H1 (cell line): ENCODE measurements at regions not wholly inside any gene's neighbourhood (a gene's known extent, or its start where the extent isn't known, plus 50 kb on each side); places are given as distances from the start of the nearest gene placed in this dataset.

Experiments used
- CTCF ChIA-PET: fragments of 300-600 bp; sonication (Branson Sonifier 250); formaldehyde crosslinking; loops from one replicate; lab custom pipeline; 2021; ENCODE audit not compliant: partially characterized antibody; lab: Charles Lee
- POLR2A ChIA-PET: fragments of 300-600 bp; sonication (Branson Sonifier 250); formaldehyde crosslinking; loops from one replicate; lab custom pipeline; 2021; ENCODE audit warnings: inconsistent platforms; ENCODE audit not compliant: partially characterized antibody; lab: Charles Lee
- DNase-seq, 2 experiments: peaks; one replicate each; pipeline versions ENCODE4 v3.0.0 to v3.0.0-alpha.2; 2010 to 2022; ENCODE audit warnings: low spot score in 2 of 2, low read depth in 1 of 2, mixed read lengths in 1 of 2
- FAIRE-seq: peaks from 2 replicates; lab custom pipeline; 2011; peaks lifted over from hg19 to GRCh38; lab: Jason Lieb, UNC
- H2AFZ ChIP-seq: 2 replicates; pipeline ENCODE4 v1.8.1; 2012; ENCODE audit warnings: low read length, inconsistent platforms
- H2AK5ac ChIP-seq: 2 replicates; pipeline ENCODE4 v1.6.1; 2013; ENCODE audit warnings: low read depth, low read length
- H2BK120ac ChIP-seq: replicated peaks from 2 replicates; pipeline ENCODE3; 2013; ENCODE audit warnings: low read depth, low read length, inconsistent platforms
- H2BK12ac ChIP-seq: 2 replicates; pipeline ENCODE4 v1.6.1; 2013; ENCODE audit warnings: low read depth, low read length
- H2BK15ac ChIP-seq: 2 replicates; pipeline ENCODE4 v1.6.1; 2013; ENCODE audit warnings: low read length
- H2BK20ac ChIP-seq: 2 replicates; pipeline ENCODE4 v1.6.1; 2013; ENCODE audit warnings: low read length
- H2BK5ac ChIP-seq: 2 replicates; pipeline ENCODE4 v1.6.1; 2013; ENCODE audit warnings: low read depth, low read length
- H3K14ac ChIP-seq: 2 replicates; pipeline ENCODE4 v1.6.1; 2013; ENCODE audit warnings: inconsistent platforms; ENCODE audit not compliant: insufficient read length
- H3K18ac ChIP-seq: 2 replicates; pipeline ENCODE4 v1.6.1; 2013; ENCODE audit warnings: low read length; ENCODE audit errors: extremely low read depth
- H3K23ac ChIP-seq: 2 replicates; pipeline ENCODE4 v1.6.1; 2013; ENCODE audit warnings: inconsistent platforms; ENCODE audit not compliant: insufficient read length
- H3K23me2 ChIP-seq: 2 replicates; pipeline ENCODE4 v1.6.1; 2013; ENCODE audit warnings: low read depth, low read length
- H3K27ac ChIP-seq: 2 replicates; pipeline ENCODE4 v1.6.1; 2011; ENCODE audit warnings: low read depth, low read length, inconsistent platforms
- H3K27me3 ChIP-seq, 4 experiments: replicated peaks in 1 of 4; 1 replicate in 1 of 4; 2 replicates in 3 of 4; pipeline versions ENCODE4 v1.6.1 to v1.8.1; 2011 to 2013; ENCODE audit warnings: low read length in 3 of 4, mild to moderate bottlenecking in 3 of 4, inconsistent platforms in 2 of 4, mixed read lengths in 2 of 4, moderate library complexity in 1 of 4; ENCODE audit not compliant: control insufficient read depth in 3 of 4, insufficient read depth in 3 of 4; ENCODE audit errors: extremely low read depth in 1 of 4
- H3K36me3 ChIP-seq, 4 experiments: 2 replicates each; pipeline versions ENCODE4 v1.6.1 to v1.8.1; 2011 to 2013; ENCODE audit warnings: mild to moderate bottlenecking in 4 of 4, low read length in 3 of 4, moderate library complexity in 2 of 4, control low read depth in 1 of 4, inconsistent platforms in 1 of 4; ENCODE audit not compliant: insufficient read depth in 4 of 4, control insufficient read depth in 2 of 4
- H3K4ac ChIP-seq: replicated peaks from 2 replicates; pipeline ENCODE3; 2013; ENCODE audit warnings: low read length, low read depth, mixed read lengths, inconsistent platforms; ENCODE audit not compliant: insufficient read length
- H3K4me1 ChIP-seq, 4 experiments: replicated peaks in 1 of 4; 1 replicate in 1 of 4; 2 replicates in 3 of 4; pipeline versions ENCODE4 v1.6.1 to v1.8.1; 2011 to 2013; ENCODE audit warnings: low read length in 3 of 4, inconsistent platforms in 2 of 4, mixed read lengths in 1 of 4; ENCODE audit not compliant: insufficient read depth in 4 of 4, control insufficient read depth in 3 of 4
- H3K4me2 ChIP-seq, 2 experiments: 2 replicates each; pipeline versions ENCODE4 v1.6.1 to v1.8.1; 2011 to 2013; ENCODE audit warnings: low read depth in 2 of 2, low read length in 2 of 2, control low read depth in 1 of 2, inconsistent platforms in 1 of 2, mild to moderate bottlenecking in 1 of 2; ENCODE audit not compliant: insufficient read depth in 1 of 2
- H3K4me3 ChIP-seq, 4 experiments: fragments of 200-600, 300-600 bp in 1 of 4; sonication (generic), shearing (Covaris generic), sonication (Bioruptor Twin) in 1 of 4; 2 replicates each; pipeline versions ENCODE4 v1.5.1 to v1.8.1; 2011 to 2016; ENCODE audit warnings: low read length in 4 of 4, low read depth in 3 of 4, control low read depth in 2 of 4, inconsistent platforms in 2 of 4, mild to moderate bottlenecking in 2 of 4, mixed read lengths in 1 of 4, moderate library complexity in 1 of 4; ENCODE audit not compliant: insufficient read depth in 2 of 4; ENCODE audit errors: extremely low read depth in 1 of 4
- H3K56ac ChIP-seq: replicated peaks from 2 replicates; pipeline ENCODE3; 2013; ENCODE audit warnings: low read depth, mild to moderate bottlenecking, mixed read lengths, low read length, inconsistent platforms; ENCODE audit not compliant: insufficient read length
- H3K79me1 ChIP-seq: 2 replicates; pipeline ENCODE4 v1.6.1; 2013; ENCODE audit warnings: low read depth, low read length, control low read depth
- H3K79me2 ChIP-seq, 2 experiments: 2 replicates each; pipeline versions ENCODE4 v1.6.1 to v1.8.1; 2012 to 2013; ENCODE audit warnings: low read length in 2 of 2, mild to moderate bottlenecking in 2 of 2, inconsistent platforms in 1 of 2; ENCODE audit not compliant: insufficient read depth in 2 of 2, control insufficient read depth in 1 of 2
- H3K9ac ChIP-seq, 4 experiments: replicated peaks in 1 of 4; 1 replicate in 1 of 4; 2 replicates in 3 of 4; pipeline versions ENCODE4 v1.6.1 to v1.8.1; 2011 to 2013; ENCODE audit warnings: low read depth in 3 of 4, low read length in 3 of 4, control low read depth in 2 of 4, mild to moderate bottlenecking in 2 of 4, moderate library complexity in 2 of 4, inconsistent platforms in 1 of 4; ENCODE audit errors: extremely low read depth in 1 of 4
- H3K9me3 ChIP-seq, 2 experiments: 2 replicates each; pipeline versions ENCODE4 v1.6.1 to v1.8.1; 2012 to 2013; ENCODE audit warnings: mild to moderate bottlenecking in 2 of 2, moderate library complexity in 2 of 2, control low read depth in 1 of 2, inconsistent platforms in 1 of 2, low read depth in 1 of 2, low read length in 1 of 2, mixed read lengths in 1 of 2; ENCODE audit not compliant: insufficient read depth in 2 of 2
- H4K20me1 ChIP-seq, 2 experiments: replicated peaks in 1 of 2; 2 replicates each; pipeline versions ENCODE3 to v1.8.1; 2011 to 2013; ENCODE audit warnings: inconsistent platforms in 2 of 2, low read length in 2 of 2, mild to moderate bottlenecking in 1 of 2; ENCODE audit not compliant: insufficient read depth in 2 of 2, control insufficient read depth in 1 of 2
- H4K5ac ChIP-seq: 2 replicates; pipeline ENCODE4 v1.6.1; 2013; ENCODE audit warnings: low read length, low read depth, mixed read lengths, inconsistent platforms; ENCODE audit not compliant: insufficient read length
- H4K8ac ChIP-seq: 2 replicates; pipeline ENCODE4 v1.8.0; 2013; ENCODE audit warnings: mild to moderate bottlenecking, moderate library complexity, low read length, inconsistent platforms; ENCODE audit not compliant: insufficient read depth; ENCODE audit errors: extremely low read depth
- H4K91ac ChIP-seq: replicated peaks from 2 replicates; pipeline ENCODE3; 2013; ENCODE audit warnings: low read length, mixed read lengths, inconsistent platforms; ENCODE audit not compliant: insufficient read length
- ASH2L ChIP-seq: fragments of 200-600, 300-600 bp; sonication (generic); IDR thresholded peaks from one replicate; pipeline ENCODE4 v1.7.1; 2017; ENCODE audit warnings: low read length
- ATF3 ChIP-seq: IDR thresholded peaks from 2 replicates; pipeline ENCODE4 v1.6.1; 2011; ENCODE audit warnings: low read depth, mild to moderate bottlenecking, low read length; ENCODE audit not compliant: insufficient read depth
- EGR1 ChIP-seq: IDR thresholded peaks from 2 replicates; pipeline ENCODE4 v1.6.1; 2011; ENCODE audit warnings: low read depth, low read length, borderline replicate concordance
- EZH2 ChIP-seq: fragments of 200-600 bp; sonication (generic); IDR thresholded peaks from 2 replicates; pipeline ENCODE4 v1.7.1; 2012; ENCODE audit warnings: low read depth, mild to moderate bottlenecking, moderate library complexity, low read length, inconsistent platforms; ENCODE audit not compliant: severe bottlenecking
- JUN ChIP-seq: IDR thresholded peaks from 2 replicates; pipeline ENCODE4 v1.6.1; 2011; ENCODE audit warnings: low read depth, mild to moderate bottlenecking, improper control_type of control experiment, low read length
- KDM4A ChIP-seq: IDR thresholded peaks from one replicate; pipeline ENCODE4 v1.7.1; 2012; ENCODE audit warnings: low read depth, mild to moderate bottlenecking, moderate library complexity, low read length, inconsistent platforms; ENCODE audit not compliant: severe bottlenecking
- POLR2A ChIP-seq, 2 experiments: IDR thresholded peaks; 1 replicate in 1 of 2; 2 replicates in 1 of 2; pipeline ENCODE4 v1.6.1; 2011; ENCODE audit warnings: low read depth in 2 of 2, low read length in 2 of 2, mild to moderate bottlenecking in 2 of 2; ENCODE audit errors: control extremely low read depth in 1 of 2
- RBBP5 ChIP-seq: IDR thresholded peaks from 2 replicates; pipeline ENCODE4 v1.7.1; 2012; ENCODE audit warnings: low read depth, mild to moderate bottlenecking, inconsistent platforms, low read length, moderate library complexity, borderline replicate concordance
- RNF2 ChIP-seq: fragments of 200-900, 300-1000 bp; sonication (generic); IDR thresholded peaks from 2 replicates; pipeline ENCODE4 v1.7.1; 2016; ENCODE audit warnings: borderline replicate concordance, low read depth, mild to moderate bottlenecking, antibody characterized with exemption, low read length; ENCODE audit not compliant: poor library complexity, severe bottlenecking; ENCODE audit errors: missing control alignments
- SP1 ChIP-seq: IDR thresholded peaks from 2 replicates; pipeline ENCODE4 v1.6.1; 2011; ENCODE audit warnings: low read depth, low read length
- SUZ12 ChIP-seq: fragments of 200-600 bp; sonication (generic); IDR thresholded peaks from 2 replicates; pipeline ENCODE4 v1.6.1; 2012; ENCODE audit warnings: mild to moderate bottlenecking, inconsistent platforms, low read length, moderate library complexity, mixed read lengths
- TAF7 ChIP-seq: optimal IDR thresholded peaks from 2 replicates; pipeline ENCODE3; 2011; ENCODE audit warnings: low read depth, mild to moderate bottlenecking, inconsistent platforms, low read length, moderate library complexity, borderline replicate concordance
- ZNF274 ChIP-seq: IDR thresholded peaks from 2 replicates; pipeline ENCODE4 v1.7.0; 2012; ENCODE audit warnings: low read length, borderline replicate concordance; ENCODE audit errors: extremely low read depth
- WGBS, 2 experiments: shearing (Covaris generic) in 1 of 2; methylation state at CpG; one replicate each; pipeline versions ENCODE4 v1.1.6 to v1.1.7; 2013 to 2015; ENCODE audit warnings: low lambda C conversion rate in 2 of 2, mixed read lengths in 2 of 2, inconsistent platforms in 1 of 2, low coverage in 1 of 2, missing lambda C conversion rate in 1 of 2; ENCODE audit not compliant: insufficient replicate concordance in 2 of 2, insufficient coverage in 1 of 2, insufficient read length in 1 of 2; ENCODE audit errors: extremely low coverage in 1 of 2, missing lambda C conversion rate in 1 of 2; 5-methylcytosine and 5-hydroxymethylcytosine counted together

GRCh38 chr12:89946518-89947135 lies 238.0 kb upstream of the ATP2B1 start:
- no peak for FAIRE-seq
- no peak overlapping the region for H3K9ac ChIP-seq

More at GRCh38 chr12:89946518-89947135, 238.0 kb upstream of the ATP2B1 start:
- H3K4me1 ChIP-seq: peaks cover 0 to 9% (median 5%) of the 10 kb centered on the region in 4 experiments; a peak in 5 of 7 replicates
- H3K27ac ChIP-seq: no peak overlapping the region
- H4K8ac ChIP-seq: no peak overlapping the region
- ChIA-PET POLR2A (no interaction called here), CTCF (no interaction called here)
- H3K4me3 ChIP-seq: no peak overlapping the region
- H3K4me2 ChIP-seq: no peak overlapping the region
- H3K18ac ChIP-seq: no peak overlapping the region
- no peak overlapping the region for H3K4ac ChIP-seq
- no peak overlapping the region for H3K56ac ChIP-seq
- TF ChIP-seq TAF7: no peak
- no peak for TF ChIP-seq ASH2L
- TF ChIP-seq KDM4A: no peak
- TF ChIP-seq JUN: no peak
- TF ChIP-seq SP1: no peak
- no peak for TF ChIP-seq ATF3
- TF ChIP-seq ZNF274: no peak
- TF ChIP-seq EGR1: no peak
- no peak for TF ChIP-seq POLR2A (IDR thresholded peaks at IDR 0.05; ENCODE audit: control extremely low read depth in 1 of 2, low read depth in 2 of 2, low read length in 2 of 2)
- no peak for TF ChIP-seq EZH2
- no peak for TF ChIP-seq SUZ12
- no peak for TF ChIP-seq RBBP5
- TF ChIP-seq RNF2: no peak
- no peak overlapping the region for H2BK5ac ChIP-seq
- H3K23ac ChIP-seq: no peak overlapping the region
- H2BK12ac ChIP-seq: no peak overlapping the region
- H3K79me1 ChIP-seq: no peaks in the 10 kb centered on the region
- no peaks in the 10 kb centered on the region for H3K9me3 ChIP-seq
- H2BK20ac ChIP-seq: no peak overlapping the region
- H3K23me2 ChIP-seq: no peaks in the 10 kb centered on the region
- no peak overlapping the region for H4K91ac ChIP-seq
- no peak overlapping the region for H2AFZ ChIP-seq
- H3K79me2 ChIP-seq: no peaks in the 10 kb centered on the region
- no peak overlapping the region for H2BK15ac ChIP-seq
- no peak overlapping the region for H3K14ac ChIP-seq
- DNase-seq: no peak
- H2AK5ac ChIP-seq: no peak overlapping the region
- H3K27me3 ChIP-seq: no peaks in the 10 kb centered on the region
- H4K20me1 ChIP-seq: no peaks in the 10 kb centered on the region
- H3K36me3 ChIP-seq: no peaks in the 10 kb centered on the region
- no peak overlapping the region for H2BK120ac ChIP-seq
- 95% methylated on average over 6 of the region's 6 CpGs; no CpG with 5 or more reads in 1 of the 2 experiments for WGBS, 2 experiments
- no peak overlapping the region for H4K5ac ChIP-seq
